Large intestine (tissue), 3 donors: ENCODE measurements at regions not wholly inside any gene's neighbourhood (a gene's known extent, or its start where the extent isn't known, plus 50 kb on each side); places are given as distances from the start of the nearest gene placed in this dataset.
A peak's percentile ranks its signal among the peaks of the same experiment; 100 is the strongest.

ENCODE experiments used
- DNase-seq, 2 donors: peaks; one replicate each; pipeline versions ENCODE4 v3.0.0 to v3.0.0-alpha.2; 2013
- H3K27ac ChIP-seq: one replicate; pipeline ENCODE4 v1.5.1; 2013; ENCODE audit warnings: low read length
- H3K27me3 ChIP-seq: 2 replicates; pipeline ENCODE4 v1.6.1; 2013; ENCODE audit warnings: low read length; ENCODE audit not compliant: control insufficient read depth, insufficient read depth
- H3K36me3 ChIP-seq: 2 replicates; pipeline ENCODE4 v1.6.1; 2013; ENCODE audit warnings: low read length; ENCODE audit not compliant: control insufficient read depth, insufficient read depth
- H3K4me1 ChIP-seq: one replicate; pipeline ENCODE4 v1.6.1; 2013; ENCODE audit warnings: low read length; ENCODE audit not compliant: control insufficient read depth, insufficient read depth
- H3K4me3 ChIP-seq: one replicate; pipeline ENCODE4 v1.5.1; 2013; ENCODE audit warnings: low read length
- H3K9me3 ChIP-seq: one replicate; pipeline ENCODE4 v1.6.1; 2013; ENCODE audit warnings: mild to moderate bottlenecking, low read depth, low read length, moderate library complexity; ENCODE audit not compliant: control insufficient read depth
- whole genome bisulfite sequencing: methylation state at CpG from one replicate; pipeline ENCODE4 v1.1.5; 2013; ENCODE audit warnings: low lambda C conversion rate; ENCODE audit not compliant: insufficient coverage; 5-methylcytosine and 5-hydroxymethylcytosine counted together

- no peaks in the 10 kb centered on the region for H3K36me3 ChIP-seq
- no peak for DNase-seq
- H3K4me3 ChIP-seq: no peak overlapping the region
- H3K27me3 ChIP-seq: no peaks in the 10 kb centered on the region
- peaks cover 2% of the 10 kb centered on the region for H3K4me1 ChIP-seq
- 100% methylated on average over 1 of the region's 4 CpGs for WGBS
- H3K9me3 ChIP-seq: no peaks in the 10 kb centered on the region
- no peak overlapping the region for H3K27ac ChIP-seq
These were observed 124.2 kb upstream of the CXCR4 start for GRCh38 chr2:136242100-136242499.

GRCh38 chr2:136239079-136239685 is 121.2 kb upstream of the CXCR4 start:
- no CpG with 5 or more reads among the region's 3 CpGs for WGBS
- no peaks in the 10 kb centered on the region for H3K27me3 ChIP-seq
- no peak for DNase-seq
- peak overlapping the region; percentile 26 for H3K27ac ChIP-seq
- H3K36me3 ChIP-seq: no peaks in the 10 kb centered on the region
- H3K4me3 ChIP-seq: no peak overlapping the region
- no peaks in the 10 kb centered on the region for H3K4me1 ChIP-seq
- H3K9me3 ChIP-seq: no peaks in the 10 kb centered on the region

- no peaks in the 10 kb centered on the region for H3K9me3 ChIP-seq
- H3K4me3 ChIP-seq: no peak overlapping the region
- H3K36me3 ChIP-seq: no peaks in the 10 kb centered on the region
- no CpG with 5 or more reads among the region's 6 CpGs for WGBS
- no peaks in the 10 kb centered on the region for H3K4me1 ChIP-seq
- peak overlapping the region; percentile 40 for H3K27ac ChIP-seq
- DNase-seq: peak in 1 of 2 donors; percentile 36
- no peaks in the 10 kb centered on the region for H3K27me3 ChIP-seq
These were observed 120.5 kb upstream of the CXCR4 start for GRCh38 chr2:136238286-136239078.

DNA sequence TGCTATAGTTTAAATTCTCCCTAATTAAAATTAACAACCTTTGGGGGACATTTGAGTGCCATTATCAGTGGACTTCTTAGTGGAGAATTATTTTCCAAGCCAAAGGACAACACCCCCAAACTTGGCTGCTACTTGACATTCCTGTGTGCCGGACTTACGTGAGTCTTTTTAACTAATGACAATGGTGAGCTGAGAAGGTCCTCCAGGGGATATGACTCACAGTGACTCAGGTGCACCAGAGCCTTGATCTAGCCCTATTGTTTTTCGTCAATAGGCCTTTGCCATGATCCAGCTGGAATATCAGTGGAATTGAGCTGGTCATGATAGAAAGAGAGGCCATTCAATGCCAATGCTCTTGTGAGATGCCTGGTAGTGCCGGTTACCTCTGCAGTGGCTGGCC is 118.1 kb upstream of the CXCR4 start:
- H3K9me3 ChIP-seq: no peaks in the 10 kb centered on the region
- no peaks in the 10 kb centered on the region for H3K4me1 ChIP-seq
- H3K27me3 ChIP-seq: no peaks in the 10 kb centered on the region
- DNase-seq: no peak
- no peak overlapping the region for H3K4me3 ChIP-seq
- no peaks in the 10 kb centered on the region for H3K36me3 ChIP-seq
- no CpG with 5 or more reads among the region's 4 CpGs for WGBS
- H3K27ac ChIP-seq: no peak overlapping the region

GRCh38 chr2:136235546-136235945 is 117.6 kb upstream of the CXCR4 start:
- no peaks in the 10 kb centered on the region for H3K27me3 ChIP-seq
- DNase-seq: no peak
- H3K4me3 ChIP-seq: no peak overlapping the region
- no peaks in the 10 kb centered on the region for H3K4me1 ChIP-seq
- no CpG with 5 or more reads among the region's 4 CpGs for WGBS
- H3K9me3 ChIP-seq: no peaks in the 10 kb centered on the region
- no peaks in the 10 kb centered on the region for H3K36me3 ChIP-seq
- H3K27ac ChIP-seq: no peak overlapping the region

- H3K27ac ChIP-seq: no peak overlapping the region
- no peaks in the 10 kb centered on the region for H3K4me1 ChIP-seq
- no peaks in the 10 kb centered on the region for H3K9me3 ChIP-seq
- no peak for DNase-seq
- H3K27me3 ChIP-seq: peaks cover 2% of the 10 kb centered on the region
- H3K36me3 ChIP-seq: no peaks in the 10 kb centered on the region
- H3K4me3 ChIP-seq: no peak overlapping the region
- WGBS: no CpG with 5 or more reads among the region's 7 CpGs
These were observed 116.3 kb upstream of the CXCR4 start for GRCh38 chr2:136234261-136234660.

- no peaks in the 10 kb centered on the region for H3K9me3 ChIP-seq
- no peak overlapping the region for H3K4me3 ChIP-seq
- no peaks in the 10 kb centered on the region for H3K4me1 ChIP-seq
- no peak overlapping the region for H3K27ac ChIP-seq
- H3K27me3 ChIP-seq: peaks cover 2% of the 10 kb centered on the region
- H3K36me3 ChIP-seq: no peaks in the 10 kb centered on the region
- DNase-seq: no peak
These were observed 115.3 kb upstream of the CXCR4 start for GRCh38 chr2:136233298-136233697.

- no peaks in the 10 kb centered on the region for H3K9me3 ChIP-seq
- no peak overlapping the region for H3K27ac ChIP-seq
- H3K4me3 ChIP-seq: no peak overlapping the region
- peaks cover 2% of the 10 kb centered on the region for H3K27me3 ChIP-seq
- no peaks in the 10 kb centered on the region for H3K4me1 ChIP-seq
- no peak for DNase-seq
- no CpG with 5 or more reads among the region's 7 CpGs for WGBS
- no peaks in the 10 kb centered on the region for H3K36me3 ChIP-seq
These were observed 114.7 kb upstream of the CXCR4 start for GRCh38 chr2:136232456-136233172.

DNA sequence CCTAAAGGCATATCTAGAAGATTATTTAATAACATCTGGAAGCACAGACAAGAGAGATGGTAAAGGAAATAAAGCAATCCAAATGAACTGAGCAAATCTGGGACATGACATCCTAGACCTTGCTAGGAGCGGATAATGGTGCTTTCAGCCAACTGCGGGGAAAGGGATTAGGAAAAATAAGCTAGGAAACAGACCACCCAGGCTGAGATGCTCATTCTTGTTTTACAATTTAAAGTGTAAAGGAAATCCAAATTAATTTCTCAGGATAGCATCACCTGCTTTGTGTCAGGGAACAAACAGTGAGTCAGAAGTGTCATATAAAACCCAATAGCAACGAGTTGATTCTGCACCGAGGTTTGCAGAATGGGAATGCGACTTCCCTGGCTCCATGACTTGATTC is 112.5 kb upstream of the CXCR4 start:
- H3K9me3 ChIP-seq: no peaks in the 10 kb centered on the region
- H3K4me3 ChIP-seq: no peak overlapping the region
- H3K27ac ChIP-seq: no peak overlapping the region
- no peaks in the 10 kb centered on the region for H3K36me3 ChIP-seq
- DNase-seq: no peak
- 80% methylated on average over 1 of the region's 5 CpGs for WGBS
- H3K27me3 ChIP-seq: peaks cover 2% of the 10 kb centered on the region
- no peaks in the 10 kb centered on the region for H3K4me1 ChIP-seq

GRCh38 chr2:136226903-136227302 is 109.0 kb upstream of the CXCR4 start:
- H3K9me3 ChIP-seq: no peaks in the 10 kb centered on the region
- peaks cover 2% of the 10 kb centered on the region for H3K27me3 ChIP-seq
- no CpG with 5 or more reads among the region's 4 CpGs for WGBS
- no peak for DNase-seq
- H3K4me3 ChIP-seq: no peak overlapping the region
- no peaks in the 10 kb centered on the region for H3K4me1 ChIP-seq
- H3K36me3 ChIP-seq: no peaks in the 10 kb centered on the region
- H3K27ac ChIP-seq: no peak overlapping the region
